Natural killer cell (primary cell): ENCODE measurements at regions not wholly inside any gene's neighbourhood (a gene's known extent, or its start where the extent isn't known, plus 50 kb on each side); places are given as distances from the start of the nearest gene placed in this dataset.
"Not testable (repeated sequence)": the region's sequence is repeated elsewhere in the genome, so short reads cannot be mapped to it uniquely, and the experiment has no call there.

Experiments
- ATAC-seq, 3 donors: fragments of 150-1000 bp in 2 of 3; fragments of 200-7000 bp in 1 of 3; cut with Tn5 transposase; 1 replicate in 1 of 3; 2 replicates in 2 of 3; pipeline ENCODE4 v1.10.0; 2021; ENCODE audit warnings: mild to moderate bottlenecking in 2 of 3, moderate library complexity in 2 of 3
- DNase-seq, 2 donors: peaks; one replicate each; pipeline versions ENCODE4 v3.0.0 to v3.0.0-alpha.2; 2013 to 2021; ENCODE audit warnings: mixed read lengths in 1 of 2
- H3K27ac ChIP-seq: one replicate; pipeline ENCODE4 v1.5.1; 2013; ENCODE audit warnings: mild to moderate bottlenecking, low read length
- H3K27me3 ChIP-seq: one replicate; pipeline ENCODE4 v1.6.1; 2013; ENCODE audit warnings: low read length; ENCODE audit not compliant: control insufficient read depth, insufficient read depth
- H3K36me3 ChIP-seq: one replicate; pipeline ENCODE4 v1.6.1; 2013; ENCODE audit warnings: low read length; ENCODE audit not compliant: control insufficient read depth, insufficient read depth
- H3K4me1 ChIP-seq: one replicate; pipeline ENCODE4 v1.6.1; 2013; ENCODE audit warnings: low read length; ENCODE audit not compliant: control insufficient read depth, insufficient read depth
- H3K4me3 ChIP-seq: one replicate; pipeline ENCODE4 v1.5.1; 2013; ENCODE audit warnings: low read length
- H3K9me3 ChIP-seq: one replicate; pipeline ENCODE4 v1.6.1; 2013; ENCODE audit warnings: low read length; ENCODE audit not compliant: control insufficient read depth, insufficient read depth
- H3K27ac Mint-ChIP-seq, 2 donors: one replicate each; pipeline ENCODE4 v1.8.0; 2022; ENCODE audit warnings: mild to moderate bottlenecking in 2 of 2, mixed read lengths in 2 of 2, moderate library complexity in 1 of 2
- H3K27me3 Mint-ChIP-seq, 2 donors: one replicate each; pipeline ENCODE4 v1.8.0; 2022; ENCODE audit warnings: low read depth in 2 of 2, mixed read lengths in 2 of 2
- H3K36me3 Mint-ChIP-seq: one replicate; pipeline ENCODE4 v1.8.0; 2022; ENCODE audit warnings: mixed read lengths
- H3K4me1 Mint-ChIP-seq, 2 donors: one replicate each; pipeline ENCODE4 v1.8.0; 2022; ENCODE audit warnings: mixed read lengths in 2 of 2
- H3K4me3 Mint-ChIP-seq: one replicate; pipeline ENCODE4 v1.8.0; 2022; ENCODE audit warnings: mild to moderate bottlenecking, moderate library complexity, mixed read lengths
- H3K9me3 Mint-ChIP-seq, 2 donors: one replicate each; pipeline ENCODE4 v1.8.0; 2022; ENCODE audit warnings: mixed read lengths in 2 of 2
- WGBS: methylation state at CpG from one replicate; pipeline ENCODE4 v1.1.7; 2013; ENCODE audit warnings: missing lambda C conversion rate; ENCODE audit not compliant: insufficient coverage; 5-methylcytosine and 5-hydroxymethylcytosine counted together
- intact Hi-C: fragments of 100-400 bp; cut with micrococcal nuclease; formaldehyde crosslinking; loops from one replicate; pipeline ENCODE4 v1.14.2; 2022
- TF ChIP-seq, protein P1 (sequence below): fragments of 200-600 bp; IDR thresholded peaks from one replicate; pipeline ENCODE4 v1.8.0; 2022; ENCODE audit warnings: antibody characterized with exemption

DNA sequence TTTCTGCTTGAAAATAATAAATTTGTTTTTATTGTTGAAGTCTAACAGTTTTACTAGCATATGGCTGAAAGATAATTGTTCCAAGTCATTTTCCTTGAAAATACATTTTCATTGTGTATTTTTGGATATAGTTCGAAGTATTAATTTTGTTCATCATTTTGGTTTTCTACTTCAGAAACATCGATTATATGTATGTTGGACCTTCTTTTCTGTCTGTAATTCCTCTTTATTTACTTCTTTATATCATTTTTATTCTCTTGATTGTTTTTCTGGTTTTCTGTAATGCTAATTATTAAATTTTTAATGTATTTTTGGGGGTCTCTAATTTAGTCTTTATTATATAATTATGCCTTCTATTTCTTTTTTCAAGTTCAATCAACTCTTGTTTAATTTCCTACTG, 407.1 kb upstream of the FRG1 start:
- Histone ChIP-seq H3K36me3 (no peaks in the 10 kb centered on the region), H3K4me1 (no peaks in the 10 kb centered on the region), H3K27ac (no peak overlapping the region), H3K4me3 (no peak overlapping the region), H3K27me3 (no peaks in the 10 kb centered on the region), H3K9me3 (peaks cover 13% of the 10 kb centered on the region)
- Mint-ChIP-seq H3K4me1 (no peaks in the 10 kb centered on the region), H3K36me3 (peaks cover 11% of the 10 kb centered on the region), H3K27ac (no peak overlapping the region), H3K27me3 (no peaks in the 10 kb centered on the region), H3K4me3 (no peak overlapping the region), H3K9me3 (peaks cover 7 to 27% of the 10 kb centered on the region in 2 donors)
- TF ChIP-seq, protein P1, sequence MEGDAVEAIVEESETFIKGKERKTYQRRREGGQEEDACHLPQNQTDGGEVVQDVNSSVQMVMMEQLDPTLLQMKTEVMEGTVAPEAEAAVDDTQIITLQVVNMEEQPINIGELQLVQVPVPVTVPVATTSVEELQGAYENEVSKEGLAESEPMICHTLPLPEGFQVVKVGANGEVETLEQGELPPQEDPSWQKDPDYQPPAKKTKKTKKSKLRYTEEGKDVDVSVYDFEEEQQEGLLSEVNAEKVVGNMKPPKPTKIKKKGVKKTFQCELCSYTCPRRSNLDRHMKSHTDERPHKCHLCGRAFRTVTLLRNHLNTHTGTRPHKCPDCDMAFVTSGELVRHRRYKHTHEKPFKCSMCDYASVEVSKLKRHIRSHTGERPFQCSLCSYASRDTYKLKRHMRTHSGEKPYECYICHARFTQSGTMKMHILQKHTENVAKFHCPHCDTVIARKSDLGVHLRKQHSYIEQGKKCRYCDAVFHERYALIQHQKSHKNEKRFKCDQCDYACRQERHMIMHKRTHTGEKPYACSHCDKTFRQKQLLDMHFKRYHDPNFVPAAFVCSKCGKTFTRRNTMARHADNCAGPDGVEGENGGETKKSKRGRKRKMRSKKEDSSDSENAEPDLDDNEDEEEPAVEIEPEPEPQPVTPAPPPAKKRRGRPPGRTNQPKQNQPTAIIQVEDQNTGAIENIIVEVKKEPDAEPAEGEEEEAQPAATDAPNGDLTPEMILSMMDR: no peak
- no CpG with 5 or more reads among the region's 2 CpGs for WGBS
- intact Hi-C loops: no loop called here
- ATAC-seq (no peak), DNase-seq (no peak)

DNA sequence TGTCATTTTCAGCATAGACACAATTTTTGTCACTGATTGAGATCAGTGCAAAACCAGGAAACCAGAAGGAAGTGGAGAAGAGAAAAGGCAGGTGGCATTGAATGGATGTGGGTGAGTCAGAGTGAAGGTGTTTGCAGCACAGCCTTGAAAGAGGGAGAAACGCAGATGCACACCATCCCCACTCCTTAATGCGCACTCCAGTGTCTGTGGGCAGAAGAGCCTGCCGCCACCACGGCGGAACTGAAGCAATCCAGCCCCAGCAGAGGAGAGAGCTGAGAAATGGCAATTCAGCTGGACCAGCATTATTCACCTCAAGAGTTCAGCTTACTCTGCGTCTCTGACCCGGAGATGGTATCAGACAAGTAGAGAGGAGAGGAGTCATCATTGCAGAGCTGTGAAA, 393.1 kb upstream of the FRG1 start:
- Histone ChIP-seq H3K36me3 (no peaks in the 10 kb centered on the region), H3K27ac (no peak overlapping the region), H3K4me1 (no peaks in the 10 kb centered on the region), H3K9me3 (no peaks in the 10 kb centered on the region), H3K27me3 (no peaks in the 10 kb centered on the region), H3K4me3 (no peak overlapping the region)
- H3K9me3 Mint-ChIP-seq: peaks cover 3 to 9% of the 10 kb centered on the region in 2 donors
- ATAC-seq (no peak), DNase-seq (no peak)
- TF ChIP-seq, protein P1: no peak
- no peak overlapping the region for H3K27ac Mint-ChIP-seq
- H3K27me3 Mint-ChIP-seq: no peaks in the 10 kb centered on the region
- no peaks in the 10 kb centered on the region for H3K4me1 Mint-ChIP-seq
- 53% methylated on average over 6 of the region's 7 CpGs for WGBS
- no peak overlapping the region for H3K4me3 Mint-ChIP-seq
- no peaks in the 10 kb centered on the region for H3K36me3 Mint-ChIP-seq
- intact Hi-C loops: no loop called here

DNA sequence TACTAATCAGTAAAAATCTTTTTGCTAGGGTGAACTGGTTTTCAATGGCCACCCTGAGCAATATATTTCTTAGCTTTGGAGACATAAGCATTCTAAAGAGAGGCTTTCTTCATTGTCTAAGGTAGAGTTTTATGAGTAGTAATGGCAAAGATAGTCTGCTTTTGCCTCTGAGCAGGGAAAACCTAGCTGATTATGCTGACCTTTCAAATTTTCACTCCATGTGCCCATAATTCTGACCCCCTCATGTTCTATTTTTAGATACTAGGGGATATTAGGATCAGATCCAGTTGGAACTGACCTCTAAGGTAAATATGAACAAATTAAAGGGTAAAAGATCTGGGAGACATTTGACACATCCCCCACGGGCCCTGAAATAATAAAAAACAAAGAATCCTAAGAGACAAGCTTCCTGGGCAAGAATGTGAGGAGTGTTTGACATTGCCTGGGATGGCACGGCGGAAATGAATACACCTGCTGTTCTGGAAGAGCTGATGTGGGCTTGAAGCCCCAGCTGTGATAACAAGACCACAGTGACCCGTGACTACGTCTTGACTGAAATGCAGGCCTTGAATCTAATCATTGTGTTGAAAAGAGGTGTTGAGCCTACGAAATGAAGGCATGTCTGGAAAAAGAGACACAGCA, 392.1 kb upstream of the FRG1 start:
- Histone ChIP-seq H3K9me3 (no peaks in the 10 kb centered on the region), H3K4me1 (no peaks in the 10 kb centered on the region), H3K27ac (no peak overlapping the region), H3K36me3 (no peaks in the 10 kb centered on the region), H3K4me3 (no peak overlapping the region), H3K27me3 (no peaks in the 10 kb centered on the region)
- H3K4me1 Mint-ChIP-seq: no peaks in the 10 kb centered on the region
- no peaks in the 10 kb centered on the region for H3K27me3 Mint-ChIP-seq
- H3K9me3 Mint-ChIP-seq: peaks cover 3 to 9% of the 10 kb centered on the region in 2 donors
- TF ChIP-seq, protein P1: no peak
- DNase-seq: no peak
- no peaks in the 10 kb centered on the region for H3K36me3 Mint-ChIP-seq
- WGBS: 87% methylated on average over 6 of the region's 6 CpGs
- H3K27ac Mint-ChIP-seq: no peak overlapping the region
- no peak overlapping the region for H3K4me3 Mint-ChIP-seq
- ATAC-seq: no peak
- intact Hi-C loops: no loop called here

DNA sequence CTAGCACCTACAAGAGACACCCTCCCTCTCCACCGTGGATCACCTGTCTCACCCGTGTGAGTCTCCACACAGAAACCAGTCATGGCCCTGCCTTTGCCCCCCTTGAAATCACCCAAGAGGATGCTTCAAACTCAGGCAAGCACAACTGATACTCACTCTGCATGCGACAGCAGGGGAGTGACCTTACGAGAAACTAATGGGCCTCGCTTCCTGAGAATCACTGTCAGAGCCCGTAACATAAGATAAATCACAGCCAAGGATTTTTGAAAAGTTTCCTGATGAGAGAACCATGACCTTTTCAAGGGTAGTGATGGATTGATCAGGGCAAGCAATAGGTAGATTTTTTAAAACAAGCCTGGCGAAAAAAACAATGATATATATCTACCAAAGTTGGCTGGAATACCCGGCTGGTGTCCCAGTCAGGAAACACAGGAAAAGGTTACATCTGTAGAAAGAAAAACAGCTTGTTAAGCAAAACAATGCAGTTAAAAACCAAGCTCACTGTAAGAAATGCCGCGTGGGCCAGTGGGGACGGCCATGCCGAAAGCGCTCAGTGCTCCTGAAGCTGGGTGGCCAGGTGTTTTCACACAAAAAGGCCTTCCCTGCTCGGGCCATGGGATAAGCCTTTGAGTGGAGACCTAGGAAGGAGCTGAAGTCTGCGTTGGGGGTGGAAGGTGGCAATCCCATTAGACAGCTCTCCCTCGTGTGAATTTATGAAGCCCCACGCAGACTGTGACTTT, 388.6 kb upstream of the FRG1 start:
- H3K4me3 ChIP-seq, DNase-seq, ATAC-seq, H3K27me3 ChIP-seq, H3K9me3 ChIP-seq, H3K9me3 Mint-ChIP-seq, intact Hi-C loops, H3K36me3 Mint-ChIP-seq, H3K36me3 ChIP-seq, H3K4me1 ChIP-seq, H3K27me3 Mint-ChIP-seq, H3K4me1 Mint-ChIP-seq, H3K27ac Mint-ChIP-seq, H3K27ac ChIP-seq, H3K4me3 Mint-ChIP-seq: not testable (repeated sequence)
- 93% methylated on average over 15 of the region's 17 CpGs for WGBS

DNA sequence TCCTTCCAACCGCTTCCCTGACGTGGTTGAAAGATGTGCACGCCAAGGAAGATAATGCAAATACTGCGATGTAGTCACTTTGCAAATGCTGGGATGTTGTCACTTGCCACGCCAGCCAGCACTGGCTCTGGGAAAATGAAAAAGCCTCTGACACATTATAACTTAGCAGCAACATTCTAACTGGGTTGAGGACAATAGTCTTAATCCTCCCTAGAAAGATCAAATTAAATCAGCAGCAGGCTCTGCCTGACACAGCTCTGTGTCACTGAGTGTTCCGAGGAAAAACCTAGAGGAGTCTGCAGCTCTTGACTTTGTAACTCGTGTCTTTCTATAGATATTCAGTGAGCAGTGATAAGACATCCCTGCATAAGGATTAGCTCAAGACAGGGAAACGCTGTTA, 380.1 kb upstream of the FRG1 start:
- H3K4me1 ChIP-seq, intact Hi-C loops, H3K36me3 Mint-ChIP-seq, H3K4me1 Mint-ChIP-seq, H3K27me3 ChIP-seq, H3K27ac ChIP-seq, H3K36me3 ChIP-seq, H3K4me3 Mint-ChIP-seq, H3K4me3 ChIP-seq, H3K27me3 Mint-ChIP-seq, ATAC-seq, DNase-seq, H3K27ac Mint-ChIP-seq, H3K9me3 ChIP-seq: not testable (repeated sequence)
- 95% methylated on average over 6 of the region's 8 CpGs for WGBS
- H3K9me3 Mint-ChIP-seq: peaks cover 9 to 10% of the 10 kb centered on the region in 2 donors

DNA sequence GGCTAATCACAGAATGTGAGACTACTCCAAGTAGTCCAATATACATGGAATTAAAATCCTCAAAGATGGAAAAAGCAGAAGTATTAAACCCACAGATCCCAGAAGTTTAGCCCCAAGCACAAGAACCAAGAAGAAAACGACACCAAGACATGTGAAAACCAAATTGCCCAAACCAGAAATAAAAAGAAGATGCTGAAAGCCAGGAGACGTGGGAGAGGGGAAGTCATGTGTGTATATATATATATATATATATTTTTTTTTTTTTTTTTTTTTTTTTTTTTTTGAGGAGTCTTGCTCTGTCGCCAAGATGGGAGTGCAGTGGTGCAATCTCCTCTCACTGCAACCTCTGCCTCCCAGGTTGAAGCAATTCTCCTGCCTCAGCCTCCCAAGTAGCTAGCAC, 376.9 kb upstream of the FRG1 start:
- H3K36me3 Mint-ChIP-seq, H3K9me3 Mint-ChIP-seq, H3K27ac Mint-ChIP-seq, H3K9me3 ChIP-seq, H3K4me3 ChIP-seq, intact Hi-C loops, ATAC-seq, H3K4me1 ChIP-seq, H3K36me3 ChIP-seq, H3K27me3 Mint-ChIP-seq, H3K4me3 Mint-ChIP-seq, H3K27ac ChIP-seq, H3K4me1 Mint-ChIP-seq, DNase-seq, H3K27me3 ChIP-seq: not testable (repeated sequence)
- 80% methylated on average over 1 of the region's 3 CpGs for WGBS
